Smooth muscle cell (in vitro differentiated cells): ENCODE measurements at regions not wholly inside any gene's neighbourhood (a gene's known extent, or its start where the extent isn't known, plus 50 kb on each side); places are given as distances from the start of the nearest gene placed in this dataset.

Experiments
- DNase-seq: peaks from one replicate; lab custom pipeline; 2025; ENCODE audit not compliant: unreplicated experiment; lab: John Stamatoyannopoulos, UW
- H2AFZ ChIP-seq: fragments of 200-600 bp; sonication (generic); 2 replicates; pipeline ENCODE4 v1.6.0; 2016; ENCODE audit warnings: antibody characterized with exemption, low read depth, mild to moderate bottlenecking
- H3F3A ChIP-seq: fragments of 200-600 bp; sonication (generic); 2 replicates; pipeline ENCODE4 v1.6.0; 2017; ENCODE audit warnings: antibody characterized with exemption, low read depth
- H3K27ac ChIP-seq: fragments of 200-600 bp; sonication (generic); 2 replicates; pipeline ENCODE4 v1.5.1; 2016; ENCODE audit warnings: low read depth, mild to moderate bottlenecking
- H3K27me3 ChIP-seq: fragments of 200-600 bp; sonication (generic); 2 replicates; pipeline ENCODE4 v1.6.1; 2016; ENCODE audit warnings: low read depth, mild to moderate bottlenecking
- H3K36me3 ChIP-seq: fragments of 200-600 bp; sonication (generic); 2 replicates; pipeline ENCODE4 v1.5.1; 2016; ENCODE audit warnings: low read depth
- H3K4me1 ChIP-seq: fragments of 200-600 bp; sonication (generic); 2 replicates; pipeline ENCODE4 v1.5.1; 2016; ENCODE audit warnings: low read depth
- H3K4me2 ChIP-seq: fragments of 200-600 bp; sonication (generic); 2 replicates; pipeline ENCODE4 v1.6.0; 2016; ENCODE audit warnings: mild to moderate bottlenecking
- H3K4me3 ChIP-seq: fragments of 200-600 bp; sonication (generic); 2 replicates; pipeline ENCODE4 v1.5.1; 2016; ENCODE audit warnings: mild to moderate bottlenecking
- H3K79me2 ChIP-seq: fragments of 200-600 bp; sonication (generic); 2 replicates; pipeline ENCODE4 v1.6.0; 2016; ENCODE audit warnings: low read depth, mild to moderate bottlenecking
- H3K9ac ChIP-seq: fragments of 200-600 bp; sonication (generic); 2 replicates; pipeline ENCODE4 v1.6.0; 2016; ENCODE audit warnings: low read depth
- H3K9me3 ChIP-seq: fragments of 200-600 bp; sonication (generic); replicated peaks from 2 replicates; pipeline ENCODE4 v1.5.1; 2016; ENCODE audit warnings: low read depth
- H4K20me1 ChIP-seq: fragments of 200-600 bp; sonication (generic); 2 replicates; pipeline ENCODE4 v1.6.0; 2016; ENCODE audit warnings: low read depth
- WGBS: methylation state at CpG from one replicate; pipeline ENCODE4 v1.1.7; 2016; ENCODE audit warnings: low lambda C conversion rate; 5-methylcytosine and 5-hydroxymethylcytosine counted together
- TF ChIP-seq, protein P1 (sequence below): fragments of 200-600 bp; sonication (generic); IDR thresholded peaks from 2 replicates; pipeline ENCODE4 v1.5.1; 2017; ENCODE audit warnings: borderline replicate concordance, mild to moderate bottlenecking, antibody characterized with exemption; ENCODE audit not compliant: insufficient read depth, poor library complexity, severe bottlenecking

DNA sequence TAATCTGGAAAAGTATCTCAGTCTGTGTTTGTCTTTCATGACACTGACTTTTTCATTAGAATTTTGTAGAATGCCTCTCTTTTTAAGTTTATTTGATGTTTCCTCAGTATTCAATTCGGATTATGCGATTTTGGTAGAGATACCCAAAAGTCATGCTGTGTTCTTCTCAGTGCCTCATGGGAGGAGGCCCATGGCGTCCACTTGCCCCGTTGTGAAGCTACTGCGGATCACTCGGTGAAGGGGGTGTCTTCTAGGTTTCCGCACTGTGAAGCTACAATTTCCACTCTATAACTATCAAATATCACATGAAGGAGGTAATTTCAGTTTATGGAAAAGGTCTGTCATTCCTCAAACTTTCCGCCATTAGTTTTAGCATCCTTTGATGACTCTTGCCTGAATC is 794.0 kb downstream of the TBC1D22A start:
- no peak overlapping the region for H3K4me2 ChIP-seq
- 91% methylated on average over 8 of the region's 8 CpGs for WGBS
- DNase-seq = no peak

DNA sequence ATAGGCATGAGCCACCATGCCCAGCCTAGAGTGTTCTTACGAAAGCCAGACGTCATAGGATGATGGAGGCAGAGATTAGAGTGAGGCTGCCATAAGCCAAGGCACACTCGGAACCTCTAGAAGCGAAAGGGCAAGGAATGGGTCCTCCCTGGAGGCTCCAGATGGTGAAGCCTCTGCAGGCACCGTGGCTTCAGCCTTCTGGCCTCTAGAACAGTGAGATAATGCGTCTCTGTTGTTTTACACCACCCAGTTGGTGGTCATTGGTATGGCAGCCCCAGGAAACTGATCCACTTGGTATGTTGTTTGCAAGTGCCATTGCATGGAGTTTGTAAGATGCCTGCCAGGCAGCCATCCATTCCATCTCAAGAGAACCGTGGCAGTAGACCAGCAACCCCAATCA is 791.0 kb downstream of the TBC1D22A start:
- TF ChIP-seq, protein P1, sequence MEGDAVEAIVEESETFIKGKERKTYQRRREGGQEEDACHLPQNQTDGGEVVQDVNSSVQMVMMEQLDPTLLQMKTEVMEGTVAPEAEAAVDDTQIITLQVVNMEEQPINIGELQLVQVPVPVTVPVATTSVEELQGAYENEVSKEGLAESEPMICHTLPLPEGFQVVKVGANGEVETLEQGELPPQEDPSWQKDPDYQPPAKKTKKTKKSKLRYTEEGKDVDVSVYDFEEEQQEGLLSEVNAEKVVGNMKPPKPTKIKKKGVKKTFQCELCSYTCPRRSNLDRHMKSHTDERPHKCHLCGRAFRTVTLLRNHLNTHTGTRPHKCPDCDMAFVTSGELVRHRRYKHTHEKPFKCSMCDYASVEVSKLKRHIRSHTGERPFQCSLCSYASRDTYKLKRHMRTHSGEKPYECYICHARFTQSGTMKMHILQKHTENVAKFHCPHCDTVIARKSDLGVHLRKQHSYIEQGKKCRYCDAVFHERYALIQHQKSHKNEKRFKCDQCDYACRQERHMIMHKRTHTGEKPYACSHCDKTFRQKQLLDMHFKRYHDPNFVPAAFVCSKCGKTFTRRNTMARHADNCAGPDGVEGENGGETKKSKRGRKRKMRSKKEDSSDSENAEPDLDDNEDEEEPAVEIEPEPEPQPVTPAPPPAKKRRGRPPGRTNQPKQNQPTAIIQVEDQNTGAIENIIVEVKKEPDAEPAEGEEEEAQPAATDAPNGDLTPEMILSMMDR = no peak
- no peak for DNase-seq
- Histone ChIP-seq H4K20me1 (no peaks in the 10 kb centered on the region), H3K4me1 (no peaks in the 10 kb centered on the region), H2AFZ (no peak overlapping the region), H3K4me2 (no peak overlapping the region), H3K4me3 (no peak overlapping the region), H3K27me3 (no peaks in the 10 kb centered on the region), H3K9me3 (no peaks in the 10 kb centered on the region), H3K9ac (no peak overlapping the region), H3K27ac (no peak overlapping the region), H3K79me2 (no peaks in the 10 kb centered on the region), H3K36me3 (no peaks in the 10 kb centered on the region), H3F3A (no peaks in the 10 kb centered on the region)
- WGBS = 67% methylated on average over 7 of the region's 7 CpGs

More for the DNA sequence above, 794.0 kb downstream of the TBC1D22A start:
- no peaks in the 10 kb centered on the region for H4K20me1 ChIP-seq
- H3K27me3 ChIP-seq = no peaks in the 10 kb centered on the region
- H3F3A ChIP-seq = no peaks in the 10 kb centered on the region
- no peaks in the 10 kb centered on the region for H3K9me3 ChIP-seq
- no peak overlapping the region for H3K4me3 ChIP-seq
- H3K4me1 ChIP-seq = no peaks in the 10 kb centered on the region
- TF ChIP-seq, protein P1 = no peak
- no peak overlapping the region for H3K9ac ChIP-seq
- no peak overlapping the region for H2AFZ ChIP-seq
- no peaks in the 10 kb centered on the region for H3K36me3 ChIP-seq
- no peak overlapping the region for H3K27ac ChIP-seq
- no peaks in the 10 kb centered on the region for H3K79me2 ChIP-seq

GRCh38 chr22:47552541-47553205 is 790.2 kb downstream of the TBC1D22A start:
- H3K27ac ChIP-seq = no peak overlapping the region

More at GRCh38 chr22:47552541-47553205, 790.2 kb downstream of the TBC1D22A start:
- peaks cover 4% of the 10 kb centered on the region for H3K9me3 ChIP-seq
- no peaks in the 10 kb centered on the region for H3K27me3 ChIP-seq
- H2AFZ ChIP-seq = no peak overlapping the region
- H3K4me1 ChIP-seq = no peaks in the 10 kb centered on the region
- no peak for DNase-seq
- no peak overlapping the region for H3K9ac ChIP-seq
- 85% methylated on average over 16 of the region's 16 CpGs for WGBS
- TF ChIP-seq, protein P1 = no peak
- H3F3A ChIP-seq = no peaks in the 10 kb centered on the region
- no peaks in the 10 kb centered on the region for H3K79me2 ChIP-seq
- H4K20me1 ChIP-seq = no peaks in the 10 kb centered on the region
- H3K4me2 ChIP-seq = no peak overlapping the region
- H3K36me3 ChIP-seq = no peaks in the 10 kb centered on the region
- H3K4me3 ChIP-seq = no peak overlapping the region
